HG03280 (cell line): ENCODE measurements at regions not wholly inside any gene's neighbourhood (a gene's known extent, or its start where the extent isn't known, plus 50 kb on each side); places are given as distances from the start of the nearest gene placed in this dataset.

Source experiments
- ATAC-seq: cut with Tn5 transposase; IDR thresholded peaks from one replicate; pipeline ENCODE4 v1.9.1; 2021; ENCODE audit warnings: mild to moderate bottlenecking, moderate library complexity; ENCODE audit not compliant: unreplicated experiment

- ATAC-seq, result no peak
Observed at GRCh38 chr12:124726596-124727263, 136.9 kb downstream of the SCARB1 start.

DNA sequence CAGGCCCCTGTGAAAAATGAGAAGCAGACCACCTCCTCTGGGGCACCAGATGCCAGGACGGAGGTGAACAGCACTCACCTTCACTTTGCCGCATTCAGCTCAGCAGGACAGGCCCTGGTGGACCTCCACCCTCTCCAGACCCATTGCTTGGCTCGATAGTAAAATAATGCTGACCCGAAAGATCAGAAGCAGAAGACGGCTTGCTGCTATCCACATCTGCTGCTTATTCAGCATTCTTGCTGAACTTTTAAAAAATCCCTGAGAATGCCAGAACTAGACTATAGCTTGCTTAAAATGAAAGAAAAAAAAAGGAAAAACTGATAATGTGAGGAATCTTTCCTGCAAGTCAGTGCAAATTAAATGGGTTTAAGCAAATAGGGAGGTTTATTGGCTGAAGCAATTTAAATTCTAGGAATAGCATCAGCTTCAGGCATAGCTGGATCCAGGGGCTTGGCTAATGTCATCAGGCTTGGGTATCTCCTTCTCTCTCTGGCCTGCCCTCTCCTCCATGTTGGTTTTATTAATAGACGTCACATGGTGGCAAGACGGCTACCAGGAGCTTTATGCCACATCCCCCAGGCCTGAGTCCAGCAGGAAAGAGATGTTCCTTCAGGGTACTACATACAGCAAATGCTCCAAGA, 137.9 kb downstream of the SCARB1 start:
- ATAC-seq, result no peak

DNA sequence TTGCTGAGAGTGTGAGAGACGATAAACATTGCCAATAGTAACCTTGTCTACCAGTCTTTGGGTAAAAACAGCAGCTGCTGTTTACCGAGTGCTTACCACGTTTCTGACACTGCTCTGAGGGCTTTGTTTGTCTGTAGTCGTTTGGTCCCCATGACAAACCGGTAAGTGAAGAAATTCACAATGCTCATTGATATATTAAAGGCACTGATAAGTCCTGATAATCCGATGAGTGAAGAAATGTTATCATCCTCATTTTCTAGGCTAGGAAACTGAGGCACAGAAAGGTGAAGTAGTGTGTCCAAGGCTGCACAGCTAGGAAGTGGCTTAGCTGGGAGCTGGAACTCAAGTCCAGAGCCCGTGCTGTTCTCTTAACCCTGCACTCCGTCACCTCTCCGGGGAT, 138.6 kb downstream of the SCARB1 start:
- no peak for ATAC-seq

DNA sequence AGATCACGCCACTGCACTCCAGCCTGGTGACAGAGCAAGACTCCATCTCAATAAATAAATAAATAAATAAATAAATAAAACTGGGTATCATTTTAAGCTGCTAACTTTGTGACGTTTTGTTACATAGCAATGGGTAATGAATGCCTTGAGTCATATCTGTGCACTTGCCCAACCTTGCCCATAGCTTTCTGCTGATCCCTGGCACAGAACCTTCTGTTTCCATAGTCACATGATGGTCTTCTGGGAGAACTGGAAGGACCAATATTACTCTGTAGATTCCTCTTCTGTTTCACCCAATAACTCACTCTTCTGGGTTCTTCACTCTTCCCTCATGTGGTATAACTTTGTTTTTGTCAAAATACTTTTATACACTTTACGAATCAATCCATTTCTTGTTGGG, 140.8 kb downstream of the SCARB1 start:
- ATAC-seq, result no peak

DNA sequence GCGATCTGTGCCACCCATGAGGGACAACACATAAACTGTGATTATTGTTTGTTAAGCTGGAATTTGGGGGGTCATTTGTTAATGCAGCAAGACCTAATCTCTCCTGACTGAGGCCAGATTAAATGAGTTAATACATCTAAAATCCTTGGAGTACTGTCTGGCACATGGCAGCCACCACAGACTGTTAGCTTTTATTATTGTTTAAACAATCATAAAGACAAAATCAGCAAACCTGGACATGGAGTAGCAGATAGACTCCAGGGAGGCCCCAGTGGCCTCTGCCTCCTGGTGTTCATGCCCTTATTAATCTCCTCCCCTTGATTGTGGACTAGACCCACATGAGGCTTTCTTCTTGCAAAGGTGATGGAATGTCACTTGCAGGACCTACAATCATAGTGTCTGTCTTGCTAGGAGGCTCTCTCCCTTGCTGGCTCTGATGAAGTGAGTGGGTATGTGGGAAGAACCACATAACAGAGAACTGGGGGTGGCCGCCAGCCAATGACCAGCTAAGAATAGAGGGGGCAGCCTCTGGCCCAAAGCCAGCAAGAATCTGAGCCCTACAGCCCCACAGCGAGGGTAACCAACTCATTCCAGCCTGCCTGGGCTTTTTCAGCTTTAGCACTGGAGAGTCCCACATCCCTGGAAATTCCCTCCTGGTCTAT, 142.0 kb downstream of the SCARB1 start:
- ATAC-seq, result no peak

- no peak for ATAC-seq
Observed at GRCh38 chr12:124720681-124721500, 142.8 kb downstream of the SCARB1 start.

- no peak for ATAC-seq
Observed at GRCh38 chr12:124720004-124720680, 143.5 kb downstream of the SCARB1 start.

DNA sequence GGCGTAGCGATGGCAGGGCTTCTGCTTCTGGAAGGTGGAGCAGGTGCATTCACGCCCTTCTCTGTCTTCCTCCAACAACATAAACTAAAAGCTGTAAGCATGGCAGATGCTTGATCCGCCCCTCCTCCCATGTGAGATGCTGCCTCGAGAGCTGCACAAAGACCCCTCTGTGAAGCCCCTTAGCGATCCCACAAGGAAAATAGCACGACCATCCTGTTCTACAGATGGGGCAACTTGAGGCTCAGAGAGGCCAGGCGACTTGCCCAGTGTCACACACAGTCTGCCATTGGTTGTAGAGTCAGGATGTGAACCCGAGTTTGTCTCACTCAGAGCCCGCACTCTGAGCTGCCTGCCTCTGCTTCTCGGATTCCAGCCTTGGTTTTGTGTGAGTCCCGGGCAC, 144.4 kb downstream of the SCARB1 start:
- no peak for ATAC-seq

DNA sequence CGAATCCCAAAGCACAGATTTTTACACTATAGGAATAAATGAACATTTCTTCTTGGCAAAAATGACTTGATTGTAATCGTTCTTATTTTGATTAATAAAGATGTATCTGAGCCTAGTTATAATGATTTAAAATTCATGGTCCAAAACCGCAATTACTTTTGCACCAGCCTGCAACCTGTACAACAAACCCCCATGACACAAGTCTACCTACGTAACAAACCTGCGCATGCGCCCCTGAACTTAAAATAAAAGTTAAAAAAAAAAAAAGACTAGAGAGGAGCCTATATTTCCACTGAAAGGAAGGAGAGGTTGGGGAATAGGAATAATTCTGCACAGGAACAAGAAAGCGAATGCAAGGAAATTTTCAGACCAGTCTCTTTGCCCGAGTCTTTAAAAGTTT, 145.2 kb downstream of the SCARB1 start:
- ATAC-seq, result no peak

GRCh38 chr12:124718036-124718435, 145.6 kb downstream of the SCARB1 start:
- ATAC-seq, result no peak

- ATAC-seq, result no peak
Observed at GRCh38 chr12:124717318-124717717, 146.3 kb downstream of the SCARB1 start.

GRCh38 chr12:124716208-124717130, 147.2 kb downstream of the SCARB1 start:
- no peak for ATAC-seq

DNA sequence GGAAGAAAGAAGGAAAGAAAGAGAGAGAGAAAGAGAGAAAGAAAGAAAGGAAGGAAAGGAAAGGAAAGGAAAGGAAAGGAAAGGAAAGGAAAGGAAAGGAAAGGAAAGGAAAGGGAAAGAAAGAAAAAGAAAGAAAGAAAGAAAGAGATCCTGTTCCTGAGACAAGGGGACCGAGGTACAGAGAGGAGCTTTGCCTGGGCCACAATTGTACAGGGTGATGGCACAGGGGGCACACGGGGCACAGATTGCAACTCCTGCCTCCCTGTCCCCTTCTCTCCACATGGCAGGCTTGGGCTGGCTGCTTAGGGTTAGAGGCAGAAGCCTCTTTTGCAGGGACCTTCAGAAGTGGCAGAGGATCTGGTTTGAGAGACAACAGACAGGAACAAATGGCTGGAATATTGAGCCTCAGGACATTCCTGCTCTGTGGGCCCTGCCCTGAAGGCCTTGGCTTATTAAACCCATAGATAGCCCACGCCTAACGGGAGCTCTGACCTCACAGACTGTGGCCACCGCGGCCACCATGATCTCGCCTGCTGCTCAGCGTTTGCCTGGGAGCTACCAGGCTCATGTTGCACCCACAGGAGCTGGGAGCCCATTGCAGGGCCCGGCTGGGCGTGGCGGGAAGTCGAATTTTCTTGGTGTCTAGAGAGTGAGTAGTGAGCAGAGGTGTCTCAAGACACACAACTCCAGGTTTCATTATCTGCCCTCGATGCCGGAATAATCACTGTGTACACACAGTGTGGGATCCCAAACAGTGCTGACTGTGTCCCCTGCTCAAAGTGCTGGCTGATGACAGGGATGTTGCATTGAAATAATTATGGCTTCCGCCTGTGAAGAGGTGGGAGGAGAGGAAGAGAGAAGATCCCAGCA, 147.9 kb upstream of the NCOR2 start:
- ATAC-seq, result no peak

DNA sequence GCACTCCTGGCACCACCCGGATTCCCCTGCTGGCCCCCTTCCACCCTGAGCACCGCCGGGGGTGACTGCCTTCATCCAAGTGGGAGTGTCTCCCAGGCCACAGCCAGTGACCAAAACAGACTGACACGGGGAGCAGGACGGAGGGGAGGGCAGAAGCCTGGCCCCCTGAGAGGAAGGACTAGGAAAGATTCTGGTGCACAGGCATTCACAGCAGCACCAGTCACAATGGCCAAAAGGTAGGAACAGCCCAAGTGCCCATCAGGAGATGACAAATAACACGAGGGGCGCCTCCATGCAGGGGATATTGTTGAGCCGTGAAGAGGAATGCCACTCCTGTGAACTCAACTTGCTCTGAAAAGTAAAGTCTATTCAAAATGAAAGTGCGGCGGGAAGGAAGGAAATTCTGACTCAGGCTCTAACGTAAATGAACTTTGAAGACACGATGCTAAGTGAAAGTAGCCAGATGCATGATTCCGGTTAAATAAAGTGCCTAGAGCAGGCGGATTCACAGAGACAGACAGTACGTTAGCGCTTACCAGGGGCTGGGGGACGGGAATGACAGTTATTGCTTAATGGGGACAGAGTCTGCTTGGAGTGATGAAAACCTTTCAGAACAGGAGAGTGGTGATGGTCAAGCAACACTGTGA, 146.1 kb upstream of the NCOR2 start:
- ATAC-seq, result peak; percentile 81

DNA sequence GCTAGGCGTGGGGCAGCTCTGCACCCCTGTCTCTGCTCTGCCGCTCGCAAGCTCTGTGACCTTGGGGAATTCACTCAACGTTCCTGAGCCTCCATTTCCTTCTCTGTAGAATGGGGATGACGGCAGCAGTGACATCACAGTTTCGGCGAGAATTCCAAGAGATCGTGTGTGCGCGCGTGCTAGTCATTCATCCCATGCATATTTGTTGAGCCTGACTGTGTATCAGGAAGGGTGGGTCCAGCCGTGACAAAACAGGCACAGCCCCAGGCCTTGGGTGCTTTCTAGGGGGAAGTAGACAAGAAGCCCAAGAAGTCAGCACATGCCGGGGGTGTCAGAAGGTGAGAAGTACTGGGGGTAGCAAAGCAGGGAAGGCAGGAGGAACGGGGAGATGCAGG, 145.6 kb upstream of the NCOR2 start:
- peak; percentile 24 for ATAC-seq

DNA sequence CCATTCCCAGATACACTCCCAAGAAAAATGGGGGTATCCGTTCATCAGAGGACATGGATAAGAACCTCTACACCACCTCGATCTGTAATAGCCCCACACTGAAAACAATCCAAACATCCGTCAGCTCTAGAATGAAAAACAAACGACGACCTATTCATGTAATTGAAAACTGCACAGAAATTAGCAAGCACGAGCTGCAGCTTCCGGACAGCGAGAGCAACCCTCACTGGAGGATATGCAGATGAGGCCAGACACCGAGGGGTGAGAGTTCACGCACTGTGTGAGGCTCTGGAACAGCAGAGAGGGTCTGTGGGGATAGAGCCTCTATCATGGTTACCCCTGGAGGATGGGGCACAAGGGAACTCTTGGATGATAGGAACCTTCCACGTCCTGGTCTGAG, 143.9 kb upstream of the NCOR2 start:
- no peak for ATAC-seq

DNA sequence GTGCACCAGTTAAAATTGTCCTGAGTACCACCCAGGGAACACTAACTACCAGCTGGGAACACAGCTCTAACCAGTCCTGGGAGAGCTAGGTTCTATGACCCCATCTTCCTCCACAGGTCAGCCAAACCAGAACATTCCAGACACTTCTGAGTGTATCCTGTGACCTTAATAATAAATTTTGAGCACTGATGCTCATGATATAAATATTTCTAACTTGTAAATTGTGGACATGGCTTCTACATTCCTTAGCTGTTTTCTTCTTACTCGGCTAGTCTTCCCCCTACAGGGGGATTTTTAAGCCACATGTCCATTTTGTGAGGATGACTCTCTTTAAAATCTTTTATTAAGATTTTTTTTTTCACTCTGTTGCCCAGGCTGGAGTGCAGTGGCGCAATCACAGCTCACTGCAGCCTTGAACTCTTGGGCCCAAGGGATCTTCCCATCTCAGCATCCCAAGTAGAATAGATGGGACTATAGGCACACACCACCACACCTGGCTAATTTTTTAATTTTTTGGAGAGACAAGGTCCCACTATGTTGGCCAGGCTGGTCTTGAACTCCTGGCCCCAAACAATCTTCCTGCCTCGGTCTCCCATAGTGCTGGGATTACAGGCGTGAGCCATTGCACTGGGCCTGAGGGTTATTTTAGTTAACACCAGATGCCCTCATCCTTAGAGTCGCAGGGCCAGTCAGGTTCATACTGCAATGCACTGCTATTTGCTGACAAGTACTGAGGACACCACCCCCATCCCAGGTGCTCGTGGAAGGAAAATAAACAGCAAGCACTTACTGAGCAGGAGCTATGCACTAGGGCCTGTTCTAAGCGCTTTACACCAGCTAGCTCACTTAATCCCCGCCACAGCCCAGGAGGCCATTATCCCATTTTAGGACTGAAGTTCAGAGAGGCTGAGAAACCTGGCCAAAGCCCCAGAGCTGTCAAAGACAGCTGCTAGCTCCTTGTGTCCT, 142.6 kb upstream of the NCOR2 start:
- ATAC-seq, result no peak
